D721Med (cell line): ENCODE measurements at regions not wholly inside any gene's neighbourhood (a gene's known extent, or its start where the extent isn't known, plus 50 kb on each side); places are given as distances from the start of the nearest gene placed in this dataset.

ENCODE experiments used
- DNase-seq: peaks from one replicate; pipeline ENCODE4 v3.0.0; 2011; ENCODE audit warnings: low spot score; ENCODE audit not compliant: insufficient read length
- FAIRE-seq: peaks from 2 replicates; lab custom pipeline; 2011; peaks lifted over from hg19 to GRCh38; lab: Jason Lieb, UNC
- CTCF ChIP-seq: IDR thresholded peaks from 2 replicates; pipeline ENCODE4 v1.5.1; 2012; ENCODE audit warnings: mild to moderate bottlenecking, control low read depth; ENCODE audit not compliant: insufficient read depth; ENCODE audit errors: missing control alignments

GRCh38 chr13:54950546-54950945 is 1921.9 kb downstream of the OLFM4 start:
- TF ChIP-seq CTCF, result peak; percentile 10
- DNase-seq (no peak), FAIRE-seq (no peak)

- DNase-seq (no peak), FAIRE-seq (no peak)
- no peak for TF ChIP-seq CTCF
Measured at GRCh38 chr13:54953786-54954185, 1925.2 kb downstream of the OLFM4 start.

- FAIRE-seq (no peak), DNase-seq (no peak)
- TF ChIP-seq CTCF, result no peak
Measured at GRCh38 chr13:54958781-54959180, 1930.2 kb downstream of the OLFM4 start.

GRCh38 chr13:54965881-54966280 is 1937.3 kb downstream of the OLFM4 start:
- DNase-seq (no peak), FAIRE-seq (no peak)
- TF ChIP-seq CTCF, result no peak

- DNase-seq (no peak), FAIRE-seq (no peak)
Measured at GRCh38 chr13:54972838-54973237, 1944.2 kb downstream of the OLFM4 start.

GRCh38 chr13:54975676-54976075 is 1947.1 kb downstream of the OLFM4 start:
- no peak for TF ChIP-seq CTCF
- DNase-seq (no peak), FAIRE-seq (no peak)

More at GRCh38 chr13:54972838-54973237, 1944.2 kb downstream of the OLFM4 start:
- no peak for TF ChIP-seq CTCF

- DNase-seq (no peak), FAIRE-seq (no peak)
- no peak for TF ChIP-seq CTCF
Measured at GRCh38 chr13:54980651-54981050, 1952.0 kb downstream of the OLFM4 start.
